Skeletal muscle cell (primary cell): ENCODE measurements at regions not wholly inside any gene's neighbourhood (a gene's known extent, or its start where the extent isn't known, plus 50 kb on each side); places are given as distances from the start of the nearest gene placed in this dataset.

Experiments
- DNase-seq: peaks from one replicate; pipeline ENCODE4 v3.0.0-alpha.2; 2010; ENCODE audit warnings: low read depth
- H3K4me3 ChIP-seq: 2 replicates; pipeline ENCODE4 v1.5.1; 2011; ENCODE audit warnings: low read depth, mild to moderate bottlenecking, control low read depth, low read length, moderate library complexity

DNA sequence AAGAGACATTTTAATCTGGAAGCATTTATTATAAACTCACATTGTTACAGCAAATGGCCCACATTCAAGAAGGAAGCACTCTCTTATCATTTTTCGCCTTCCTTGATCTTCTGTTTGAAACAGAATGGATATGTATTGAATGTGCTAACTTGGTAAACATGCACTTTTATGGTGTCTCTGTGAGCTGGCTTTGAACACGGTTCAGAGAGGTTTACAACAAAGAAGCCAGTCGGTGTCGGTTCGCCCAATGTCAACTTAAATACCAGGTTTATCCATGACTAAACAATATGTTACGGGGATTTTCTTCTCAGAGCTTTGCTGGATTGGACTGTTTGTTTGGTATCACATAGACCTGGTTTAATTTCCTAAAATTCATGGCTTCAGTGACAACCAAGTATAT, 226.4 kb downstream of the TGFB2 start:
- DNase-seq, result no peak
- no peak overlapping the region for H3K4me3 ChIP-seq

- H3K4me3 ChIP-seq, result no peak overlapping the region
- DNase-seq, result no peak
Measured at GRCh38 chr1:218572050-218572449, 226.9 kb downstream of the TGFB2 start.

GRCh38 chr1:218573925-218574324, 228.8 kb downstream of the TGFB2 start:
- DNase-seq, result no peak
- H3K4me3 ChIP-seq, result no peak overlapping the region

DNA sequence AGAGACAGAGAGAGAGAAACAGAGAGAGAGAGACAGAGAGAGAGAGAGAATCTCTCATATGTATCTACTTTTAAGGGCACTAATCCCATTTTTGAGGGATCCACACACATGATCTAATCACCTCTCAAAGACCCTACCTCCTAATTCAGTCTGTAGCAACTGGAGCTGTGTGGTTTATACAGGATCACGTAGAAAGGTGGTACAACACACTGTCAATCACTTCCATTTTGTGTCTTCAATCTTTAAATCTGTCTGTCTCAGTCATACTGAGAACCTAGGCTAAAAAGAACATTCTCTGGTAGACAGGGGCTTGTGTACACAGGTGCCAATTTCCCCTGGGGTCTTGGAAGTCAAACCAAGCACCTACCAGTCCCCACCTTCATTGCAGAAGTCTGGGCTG, 229.9 kb downstream of the TGFB2 start:
- DNase-seq, result no peak
- H3K4me3 ChIP-seq, result no peak overlapping the region

DNA sequence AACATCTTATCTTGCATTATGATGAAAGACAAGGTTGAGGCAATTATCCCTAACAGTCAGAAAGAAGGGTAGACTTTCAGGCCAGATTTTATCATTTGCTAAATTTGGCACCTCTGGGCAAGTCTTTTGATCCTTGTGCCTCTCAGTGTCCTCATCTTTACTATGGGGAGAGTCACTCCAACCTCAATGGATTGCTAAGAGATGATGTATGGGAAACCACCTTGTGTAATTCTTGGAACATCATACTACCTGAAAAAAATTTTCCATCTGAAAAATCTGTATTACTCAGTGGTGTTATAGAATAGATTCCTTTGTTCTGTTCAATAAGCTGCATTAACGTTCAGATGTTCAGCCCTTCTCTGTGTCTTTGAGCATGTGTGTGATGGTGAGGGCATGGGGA, 230.7 kb downstream of the TGFB2 start:
- H3K4me3 ChIP-seq, result no peak overlapping the region
- DNase-seq, result no peak

- H3K4me3 ChIP-seq, result no peak overlapping the region
- no peak for DNase-seq
Measured at GRCh38 chr1:218582646-218583045, 237.5 kb downstream of the TGFB2 start.

DNA sequence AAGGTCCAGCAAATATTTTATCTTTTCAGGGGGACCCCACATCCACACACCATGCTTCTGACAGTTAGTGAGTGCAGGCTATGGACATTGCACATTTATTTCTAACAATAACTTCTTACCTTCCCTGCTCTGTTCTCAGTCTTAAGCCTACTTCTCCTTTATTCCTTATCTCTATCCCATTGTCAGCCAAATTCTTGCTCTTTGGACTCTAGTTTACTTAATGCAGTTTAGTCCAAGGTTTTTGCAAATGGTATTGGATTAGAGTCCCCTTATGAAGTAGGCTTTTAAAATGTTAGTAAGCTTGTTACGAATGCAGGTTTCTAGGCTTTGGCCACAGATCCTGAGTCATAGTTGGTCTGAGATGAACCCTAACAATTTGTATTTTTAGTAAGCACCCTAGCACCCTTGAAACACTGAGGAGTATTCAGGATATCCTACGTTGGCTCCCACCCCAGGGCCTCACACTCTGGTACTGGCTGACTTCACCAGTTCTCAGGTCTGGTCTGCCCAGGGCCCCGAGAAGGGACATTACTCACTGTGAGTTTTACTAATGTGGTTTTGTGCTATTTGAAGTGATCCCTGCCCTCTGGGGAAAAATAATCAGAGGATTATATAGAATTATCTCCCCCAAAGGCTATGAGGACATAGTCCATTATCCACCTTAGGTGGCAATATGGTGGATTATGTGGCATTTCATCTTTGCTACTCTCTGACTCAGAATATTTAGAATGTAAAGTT, 239.5 kb downstream of the TGFB2 start:
- no peak overlapping the region for H3K4me3 ChIP-seq
- no peak for DNase-seq

DNA sequence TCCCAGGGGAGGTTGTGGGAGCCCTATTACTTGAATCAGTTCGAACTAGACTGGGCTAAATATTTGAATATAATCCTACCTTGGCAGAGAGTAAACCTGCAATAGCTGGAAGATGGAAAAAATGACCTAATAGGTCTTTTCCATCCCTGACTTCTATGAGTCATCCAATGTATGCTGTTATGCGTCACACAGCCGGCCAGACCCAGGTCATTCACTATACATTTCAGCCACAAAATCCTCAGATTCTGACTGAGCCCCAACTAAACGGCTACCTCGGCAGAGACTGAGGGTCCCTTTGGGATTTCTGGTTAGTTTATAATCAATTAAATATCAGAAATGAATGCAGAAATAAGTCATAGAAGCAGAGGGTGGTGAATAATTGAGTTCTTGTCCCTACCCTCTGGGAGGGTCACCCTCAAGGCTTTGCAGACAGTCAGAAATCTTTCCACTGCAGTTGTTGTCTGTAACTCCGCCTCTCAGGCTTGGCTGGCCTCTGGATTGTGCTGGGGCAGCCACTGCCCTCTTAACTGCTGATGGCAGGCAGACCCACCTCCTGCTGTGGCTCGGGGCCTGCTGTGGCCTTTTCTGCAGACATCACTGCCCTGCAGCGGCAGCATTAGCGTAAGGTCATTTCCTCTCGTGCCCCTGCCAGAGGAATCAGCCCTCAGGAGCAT, 240.5 kb downstream of the TGFB2 start:
- H3K4me3 ChIP-seq, result no peak overlapping the region
- DNase-seq, result peak; percentile 83

DNA sequence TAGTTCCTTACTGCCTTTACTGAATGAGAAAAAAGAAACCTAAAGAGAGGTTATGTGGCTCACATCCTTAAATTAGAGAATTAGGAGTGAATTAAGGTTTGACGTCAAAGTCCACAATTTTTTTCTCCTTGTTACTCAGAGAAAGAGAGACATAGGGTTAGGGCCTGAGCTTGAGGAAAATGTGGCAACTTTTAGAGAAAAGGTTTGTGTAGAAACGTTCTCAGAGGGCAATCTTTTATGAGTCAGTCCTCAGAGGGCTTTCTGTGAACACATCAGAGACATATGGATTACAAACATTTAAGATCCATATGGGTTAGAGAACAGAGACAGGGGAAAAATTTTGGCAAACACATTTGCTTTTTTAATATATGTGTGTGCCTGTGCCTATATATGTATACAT, 242.8 kb downstream of the TGFB2 start:
- peak; percentile 51 for DNase-seq
- H3K4me3 ChIP-seq, result no peak overlapping the region

DNA sequence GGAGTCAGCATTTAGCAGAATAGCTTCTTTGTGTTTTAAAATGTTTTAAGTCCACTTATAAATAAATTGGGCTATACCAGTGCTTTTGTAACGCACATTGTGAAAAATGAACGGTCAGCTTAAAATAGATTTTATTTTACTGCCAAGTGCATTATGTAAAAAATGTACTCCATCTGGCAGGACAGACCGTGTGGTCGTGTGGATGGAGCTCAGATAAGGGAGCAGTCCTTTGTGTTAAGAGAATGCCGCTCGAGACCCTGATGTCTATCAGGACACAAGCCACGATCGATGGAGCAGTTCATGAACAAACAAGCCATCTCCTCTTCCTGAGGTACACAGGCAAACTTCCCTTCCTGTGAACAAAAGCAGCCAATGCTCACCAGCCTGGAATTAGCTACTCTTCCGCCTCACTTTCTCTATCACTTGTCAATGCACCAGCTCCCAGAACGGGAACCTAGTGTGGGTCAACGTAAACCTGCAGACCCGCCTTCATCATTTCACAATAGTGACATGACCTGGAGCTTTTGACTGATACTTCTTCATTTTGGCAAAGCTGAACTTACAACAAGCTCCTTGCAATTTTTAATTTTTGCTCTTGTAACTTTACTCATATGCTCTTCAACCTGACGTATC, 243.5 kb downstream of the TGFB2 start:
- H3K4me3 ChIP-seq, result no peak overlapping the region
- DNase-seq, result no peak

GRCh38 chr1:218589487-218589886, 244.4 kb downstream of the TGFB2 start:
- H3K4me3 ChIP-seq, result no peak overlapping the region
- DNase-seq, result no peak

DNA sequence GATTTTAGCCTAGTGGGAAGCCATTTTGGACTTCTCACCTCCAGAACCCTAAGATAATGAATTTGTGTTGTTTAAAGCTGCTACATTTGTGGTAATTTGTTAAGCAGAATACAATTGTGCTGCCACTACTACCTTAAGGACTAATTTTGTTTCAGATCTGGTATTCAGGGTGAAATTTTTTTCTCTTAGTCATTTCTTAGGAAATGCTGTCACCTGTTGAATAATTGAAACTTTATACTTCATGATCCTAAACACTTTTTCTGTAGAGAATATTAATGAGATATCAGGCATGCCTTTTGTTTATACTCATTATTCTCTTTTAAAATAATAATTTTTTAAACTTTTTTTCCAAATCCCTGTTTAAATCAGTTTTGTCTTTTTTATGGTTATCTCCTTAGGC, 246.8 kb downstream of the TGFB2 start:
- no peak for DNase-seq
- H3K4me3 ChIP-seq, result no peak overlapping the region

GRCh38 chr1:218592688-218593087, 247.6 kb downstream of the TGFB2 start:
- no peak overlapping the region for H3K4me3 ChIP-seq
- DNase-seq, result no peak

DNA sequence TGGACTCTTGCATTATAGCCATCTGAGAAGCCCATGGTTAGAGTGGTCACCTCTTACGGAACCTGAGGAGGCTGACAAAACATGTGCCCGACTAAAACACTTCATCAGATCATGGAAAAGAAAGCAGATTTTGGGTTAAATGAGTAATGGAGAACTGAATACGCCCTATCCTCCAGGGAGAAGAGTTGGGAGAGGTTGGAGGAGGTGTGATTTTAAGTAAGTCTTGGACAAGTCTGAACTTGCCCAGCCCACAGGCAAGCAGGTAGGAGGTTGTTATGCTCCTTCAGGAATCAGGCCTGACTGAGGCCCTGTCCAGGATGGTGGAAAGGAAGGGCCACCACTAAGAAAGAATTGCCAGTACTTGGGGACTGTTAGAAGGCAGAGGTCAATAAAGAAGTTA, 255.8 kb downstream of the TGFB2 start:
- H3K4me3 ChIP-seq, result no peak overlapping the region
- DNase-seq, result no peak

GRCh38 chr1:218604217-218604616, 259.1 kb downstream of the TGFB2 start:
- no peak overlapping the region for H3K4me3 ChIP-seq
- DNase-seq, result no peak

- no peak overlapping the region for H3K4me3 ChIP-seq
- DNase-seq, result no peak
Measured at GRCh38 chr1:218611916-218612585, 266.9 kb downstream of the TGFB2 start.

DNA sequence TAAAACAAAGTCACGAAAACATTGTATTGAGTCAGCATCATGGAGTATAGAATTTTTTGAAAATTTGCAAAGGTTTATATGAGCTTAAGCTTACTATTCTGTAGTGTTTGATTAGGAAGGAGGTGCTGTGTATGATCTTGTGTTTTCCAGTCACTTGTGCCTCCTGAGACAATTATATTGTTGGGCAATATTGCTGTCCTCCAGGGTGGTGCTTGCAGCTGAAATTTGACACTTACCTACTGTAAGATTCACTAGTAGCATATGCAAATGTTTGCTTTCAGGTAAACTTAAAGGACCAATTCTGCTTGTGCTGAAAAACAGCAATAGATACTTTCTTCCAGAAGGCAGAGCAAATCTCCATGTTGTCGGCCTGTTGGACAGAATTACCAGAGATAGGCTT, 268.0 kb downstream of the TGFB2 start:
- H3K4me3 ChIP-seq, result no peak overlapping the region
- DNase-seq, result no peak

- DNase-seq, result no peak
- no peak overlapping the region for H3K4me3 ChIP-seq
Measured at GRCh38 chr1:218614031-218614430, 268.9 kb downstream of the TGFB2 start.

GRCh38 chr1:218616681-218617080, 271.5 kb downstream of the TGFB2 start:
- H3K4me3 ChIP-seq, result no peak overlapping the region
- DNase-seq, result no peak

DNA sequence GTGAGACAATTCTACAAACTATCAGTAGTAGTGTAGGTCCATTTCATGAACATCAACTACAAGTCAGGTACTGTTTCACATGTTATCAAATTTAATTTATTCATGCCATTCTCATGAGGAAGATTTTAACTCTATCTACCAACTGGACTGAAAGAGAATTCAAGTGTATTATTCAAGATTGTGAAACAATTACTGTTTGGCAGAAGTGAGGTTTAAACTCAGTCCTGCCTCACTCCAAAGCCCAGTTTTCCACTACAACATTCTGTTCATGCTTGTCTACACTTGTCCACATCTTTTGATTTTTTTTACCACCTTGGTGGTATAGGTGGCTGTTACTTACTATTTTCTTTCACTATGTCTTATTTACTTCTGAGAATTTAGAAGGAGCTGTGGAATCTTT, 272.9 kb downstream of the TGFB2 start:
- no peak for DNase-seq
- H3K4me3 ChIP-seq, result no peak overlapping the region
